Lower leg skin (tissue), 4 donors: ENCODE measurements at regions not wholly inside any gene's neighbourhood (a gene's known extent, or its start where the extent isn't known, plus 50 kb on each side); places are given as distances from the start of the nearest gene placed in this dataset.

Experiments
- DNase-seq, 2 donors: peaks; one replicate each; pipeline ENCODE4 v3.0.0-alpha.2; 2019; ENCODE audit warnings: low spot score in 2 of 2
- H3K4me3 ChIP-seq: fragments of 200-600 bp; sonication (generic); 2 replicates; pipeline ENCODE4 v1.5.1; 2017; ENCODE audit warnings: mild to moderate bottlenecking, low read depth; ENCODE audit not compliant: poor library complexity, severe bottlenecking
- CTCF ChIP-seq, 3 donors: fragments of 450-650 bp; IDR thresholded peaks; one replicate each; pipeline ENCODE4 v1.5.1; 2016; ENCODE audit warnings: antibody characterized with exemption in 3 of 3, mild to moderate bottlenecking in 3 of 3, moderate library complexity in 2 of 3
- POLR2A ChIP-seq, 2 donors: fragments of 450-650 bp; IDR thresholded peaks; one replicate each; pipeline ENCODE4 v1.6.1; 2016 to 2017; ENCODE audit warnings: antibody characterized with exemption in 2 of 2, mild to moderate bottlenecking in 1 of 2, moderate library complexity in 1 of 2
- WGBS, 2 donors: methylation state at CpG; one replicate each; pipeline ENCODE4 v1.1.5; 2018; 5-methylcytosine and 5-hydroxymethylcytosine counted together
- intact Hi-C: fragments of 100-400 bp; cut with DNase I; formaldehyde crosslinking; loops from one replicate; pipeline ENCODE4 v1.15.0; 2023; ENCODE audit warnings: low total_unique reads

- WGBS, 2 donors, result 28 to 37% methylated on average over 1 of the region's 1 CpG
- intact Hi-C loops, result no loop called here
- no peak for TF ChIP-seq POLR2A (IDR thresholded peaks at IDR 0.05)
- no peak for TF ChIP-seq CTCF (IDR thresholded peaks at IDR 0.05)
- no peak overlapping the region for H3K4me3 ChIP-seq
- DNase-seq, result no peak
These were observed 1708.9 kb upstream of the CELF4 start for GRCh38 chr18:39274535-39274934.

- no peak overlapping the region for H3K4me3 ChIP-seq
- intact Hi-C loops, result no loop called here
- DNase-seq, result no peak
- WGBS, 2 donors, result 73 to 89% methylated on average over 1 of the region's 1 CpG
- no peak for TF ChIP-seq CTCF (IDR thresholded peaks at IDR 0.05)
These were observed 1706.6 kb upstream of the CELF4 start for GRCh38 chr18:39272230-39272629.

- no peak overlapping the region for H3K4me3 ChIP-seq
- DNase-seq, result no peak
- intact Hi-C loops, result no loop called here
- TF ChIP-seq CTCF (IDR thresholded peaks at IDR 0.05), result no peak
- TF ChIP-seq POLR2A (IDR thresholded peaks at IDR 0.05), result no peak
- 83 to 87% methylated on average over 4 of the region's 4 CpGs for WGBS, 2 donors
These were observed 1706.1 kb upstream of the CELF4 start for GRCh38 chr18:39271654-39272053.

GRCh38 chr18:39260565-39260964 is 1695.0 kb upstream of the CELF4 start:
- intact Hi-C loops, result no loop called here

GRCh38 chr18:39259736-39260135 is 1694.1 kb upstream of the CELF4 start:
- intact Hi-C loops, result no loop called here
- TF ChIP-seq CTCF (IDR thresholded peaks at IDR 0.05) (no peak), POLR2A (IDR thresholded peaks at IDR 0.05) (no peak)
- 97% methylated on average over 1 of the region's 1 CpG for WGBS, 2 donors
- no peak overlapping the region for H3K4me3 ChIP-seq
- no peak for DNase-seq

More at GRCh38 chr18:39260565-39260964, 1695.0 kb upstream of the CELF4 start:
- DNase-seq, result no peak
- WGBS, 2 donors, result 67 to 71% methylated on average over 1 of the region's 1 CpG
- TF ChIP-seq POLR2A (IDR thresholded peaks at IDR 0.05) (no peak), CTCF (IDR thresholded peaks at IDR 0.05) (no peak)
- no peak overlapping the region for H3K4me3 ChIP-seq

- no peak for DNase-seq
- no peak for TF ChIP-seq CTCF (IDR thresholded peaks at IDR 0.05)
- no peak for TF ChIP-seq POLR2A (IDR thresholded peaks at IDR 0.05)
- H3K4me3 ChIP-seq, result no peak overlapping the region
- WGBS, 2 donors, result 95 to 100% methylated on average over 1 of the region's 1 CpG
- intact Hi-C loops, result no loop called here
These were observed 1678.6 kb upstream of the CELF4 start for GRCh38 chr18:39244242-39244641.
